Gastroesophageal sphincter (tissue), 3 donors: ENCODE measurements at regions not wholly inside any gene's neighbourhood (a gene's known extent, or its start where the extent isn't known, plus 50 kb on each side); places are given as distances from the start of the nearest gene placed in this dataset.

ENCODE experiments used
- EP300 ChIP-seq: sonication (generic); formaldehyde crosslinking; IDR thresholded peaks from one replicate; pipeline ENCODE4 v1.6.1; 2017; ENCODE audit warnings: antibody characterized with exemption, mild to moderate bottlenecking
- POLR2A ChIP-seq, 2 donors: fragments of 450-650 bp; IDR thresholded peaks; one replicate each; pipeline ENCODE4 v1.6.1; 2017; ENCODE audit warnings: antibody characterized with exemption in 2 of 2, mild to moderate bottlenecking in 2 of 2, moderate library complexity in 1 of 2
- POLR2AphosphoS5 ChIP-seq: sonication (generic); formaldehyde crosslinking; IDR thresholded peaks from one replicate; pipeline ENCODE4 v1.6.1; 2017; ENCODE audit warnings: antibody characterized with exemption
- TF ChIP-seq, protein P1 (sequence below), 4 experiments: fragments of 200-600 bp in 2 of 4; fragments of 450-650 bp in 2 of 4; sonication (generic) in 1 of 4; IDR thresholded peaks; one replicate each; pipeline ENCODE4 v1.5.1; 2017 to 2019; ENCODE audit warnings: antibody characterized with exemption in 4 of 4, mild to moderate bottlenecking in 2 of 4, moderate library complexity in 2 of 4

GRCh38 chr6:15908871-15909270, 220.0 kb upstream of the MYLIP start:
- TF ChIP-seq POLR2AphosphoS5, result no peak
- TF ChIP-seq, protein P1, sequence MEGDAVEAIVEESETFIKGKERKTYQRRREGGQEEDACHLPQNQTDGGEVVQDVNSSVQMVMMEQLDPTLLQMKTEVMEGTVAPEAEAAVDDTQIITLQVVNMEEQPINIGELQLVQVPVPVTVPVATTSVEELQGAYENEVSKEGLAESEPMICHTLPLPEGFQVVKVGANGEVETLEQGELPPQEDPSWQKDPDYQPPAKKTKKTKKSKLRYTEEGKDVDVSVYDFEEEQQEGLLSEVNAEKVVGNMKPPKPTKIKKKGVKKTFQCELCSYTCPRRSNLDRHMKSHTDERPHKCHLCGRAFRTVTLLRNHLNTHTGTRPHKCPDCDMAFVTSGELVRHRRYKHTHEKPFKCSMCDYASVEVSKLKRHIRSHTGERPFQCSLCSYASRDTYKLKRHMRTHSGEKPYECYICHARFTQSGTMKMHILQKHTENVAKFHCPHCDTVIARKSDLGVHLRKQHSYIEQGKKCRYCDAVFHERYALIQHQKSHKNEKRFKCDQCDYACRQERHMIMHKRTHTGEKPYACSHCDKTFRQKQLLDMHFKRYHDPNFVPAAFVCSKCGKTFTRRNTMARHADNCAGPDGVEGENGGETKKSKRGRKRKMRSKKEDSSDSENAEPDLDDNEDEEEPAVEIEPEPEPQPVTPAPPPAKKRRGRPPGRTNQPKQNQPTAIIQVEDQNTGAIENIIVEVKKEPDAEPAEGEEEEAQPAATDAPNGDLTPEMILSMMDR (IDR thresholded peaks at IDR 0.05), result no peak
- no peak for TF ChIP-seq POLR2A (IDR thresholded peaks at IDR 0.05)
- TF ChIP-seq EP300, result no peak
